HG02970 (cell line): ENCODE measurements at regions not wholly inside any gene's neighbourhood (a gene's known extent, or its start where the extent isn't known, plus 50 kb on each side); places are given as distances from the start of the nearest gene placed in this dataset.

Experiments
- ATAC-seq: cut with Tn5 transposase; IDR thresholded peaks from one replicate; pipeline ENCODE4 v1.9.1; 2021; ENCODE audit warnings: mild to moderate bottlenecking, moderate library complexity, moderate number of reproducible peaks; ENCODE audit not compliant: unreplicated experiment, low FRiP score

DNA sequence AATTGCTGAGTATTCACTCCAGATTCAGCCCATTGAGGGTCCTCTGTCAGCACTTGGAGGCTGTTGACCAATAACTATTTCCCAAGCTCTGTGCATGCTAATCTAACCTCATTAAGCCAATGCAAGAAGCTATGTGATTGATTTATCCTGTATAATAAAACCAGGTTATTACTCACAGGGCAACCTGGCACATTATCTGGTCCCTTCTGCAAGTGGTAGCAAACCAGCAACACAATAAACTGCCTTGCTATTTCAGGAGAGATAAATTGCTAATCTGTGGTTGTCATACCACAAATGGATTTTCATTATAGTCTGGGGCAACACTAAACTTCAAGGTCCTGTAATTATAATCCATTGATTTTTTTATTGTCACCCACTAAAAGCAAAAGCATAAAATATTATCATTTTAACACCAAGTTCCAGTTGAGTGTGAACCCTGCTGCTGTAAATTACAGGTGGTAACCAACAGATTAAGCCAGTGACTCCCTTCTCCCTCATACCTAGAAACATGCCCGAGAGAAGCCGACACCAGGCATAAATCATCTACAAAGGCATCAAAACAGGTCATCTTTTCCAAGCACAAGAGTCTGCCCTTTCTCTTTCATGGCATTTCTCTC, 51.1 kb upstream of the SOX9 start:
- ATAC-seq = no peak
